Eye (tissue), 1 donor: ENCODE measurements at regions not wholly inside any gene's neighbourhood (a gene's known extent, or its start where the extent isn't known, plus 50 kb on each side); places are given as distances from the start of the nearest gene placed in this dataset.

ENCODE experiments used
- DNase-seq: peaks from one replicate; pipeline ENCODE4 v3.0.0-alpha.2; 2015

- DNase-seq, result no peak
Measured at GRCh38 chr3:77869423-77869822, 829.5 kb downstream of the ROBO2 start.

- no peak for DNase-seq
Measured at GRCh38 chr3:77871436-77871835, 831.5 kb downstream of the ROBO2 start.

- no peak for DNase-seq
Measured at GRCh38 chr3:77873598-77873997, 833.7 kb downstream of the ROBO2 start.

GRCh38 chr3:77885381-77885780 is 845.5 kb downstream of the ROBO2 start:
- DNase-seq, result no peak

- DNase-seq, result no peak
Measured at GRCh38 chr3:77887611-77888010, 847.7 kb downstream of the ROBO2 start.

- no peak for DNase-seq
Measured at GRCh38 chr3:77889616-77890015, 849.7 kb downstream of the ROBO2 start.

- DNase-seq, result no peak
Measured at GRCh38 chr3:77898621-77899020, 858.7 kb downstream of the ROBO2 start.

GRCh38 chr3:77902675-77903074 is 862.8 kb downstream of the ROBO2 start:
- no peak for DNase-seq

GRCh38 chr3:77906102-77906709 is 866.3 kb downstream of the ROBO2 start:
- no peak for DNase-seq

- DNase-seq, result no peak
Measured at GRCh38 chr3:77913524-77914174, 873.8 kb downstream of the ROBO2 start.

- peak; percentile 15 for DNase-seq
Measured at GRCh38 chr3:77915336-77915735, 875.4 kb downstream of the ROBO2 start.

GRCh38 chr3:77917225-77917624 is 877.3 kb downstream of the ROBO2 start:
- DNase-seq, result no peak

- DNase-seq, result no peak
Measured at GRCh38 chr3:77919244-77919643, 879.3 kb downstream of the ROBO2 start.

GRCh38 chr3:77931255-77932009 is 891.5 kb downstream of the ROBO2 start:
- DNase-seq, result peak; percentile 31

- DNase-seq, result no peak
Measured at GRCh38 chr3:77932926-77933325, 893.0 kb downstream of the ROBO2 start.

- no peak for DNase-seq
Measured at GRCh38 chr3:77933926-77934325, 894.0 kb downstream of the ROBO2 start.

GRCh38 chr3:77935418-77935817 is 895.5 kb downstream of the ROBO2 start:
- DNase-seq, result no peak

- no peak for DNase-seq
Measured at GRCh38 chr3:77939726-77940125, 899.8 kb downstream of the ROBO2 start.

GRCh38 chr3:77943598-77943997 is 903.7 kb downstream of the ROBO2 start:
- DNase-seq, result no peak

GRCh38 chr3:77945320-77945719 is 905.4 kb downstream of the ROBO2 start:
- DNase-seq, result no peak

GRCh38 chr3:77947671-77948070 is 907.8 kb downstream of the ROBO2 start:
- DNase-seq, result no peak

GRCh38 chr3:77967621-77968020 is 927.7 kb downstream of the ROBO2 start:
- no peak for DNase-seq

- no peak for DNase-seq
Measured at GRCh38 chr3:77976079-77976478, 936.2 kb downstream of the ROBO2 start.

GRCh38 chr3:78003090-78003489 is 963.2 kb downstream of the ROBO2 start:
- no peak for DNase-seq
